RWPE1 (cell line): ENCODE measurements at regions not wholly inside any gene's neighbourhood (a gene's known extent, or its start where the extent isn't known, plus 50 kb on each side); places are given as distances from the start of the nearest gene placed in this dataset.
A peak's percentile ranks its signal among the peaks of the same experiment; 100 is the strongest.

Source experiments
- CTCF ChIA-PET: fragments of 350-600 bp; sonication (Branson Sonifier 250); formaldehyde crosslinking; extraction: SDS; loops from one replicate; lab custom pipeline; 2021; lab: Yijun Ruan, JAX
- POLR2A ChIA-PET: fragments of 400-600 bp; formaldehyde crosslinking; extraction: SDS; loops from one replicate; lab custom pipeline; 2020; ENCODE audit warnings: antibody characterized with exemption; ENCODE audit not compliant: low non-redundant PET; lab: Yijun Ruan, JAX
- DNase-seq: peaks from one replicate; pipeline ENCODE4 v3.0.0; 2012; ENCODE audit warnings: low spot score
- H3K27ac ChIP-seq: fragments of 450-650 bp; 2 replicates; pipeline ENCODE4 v1.5.1; 2017
- TF ChIP-seq, protein P1 (sequence below): fragments of 450-650 bp; conservative IDR thresholded peaks from 2 replicates; pipeline ENCODE4 v1.5.1; 2017; ENCODE audit warnings: low read depth, mild to moderate bottlenecking

DNA sequence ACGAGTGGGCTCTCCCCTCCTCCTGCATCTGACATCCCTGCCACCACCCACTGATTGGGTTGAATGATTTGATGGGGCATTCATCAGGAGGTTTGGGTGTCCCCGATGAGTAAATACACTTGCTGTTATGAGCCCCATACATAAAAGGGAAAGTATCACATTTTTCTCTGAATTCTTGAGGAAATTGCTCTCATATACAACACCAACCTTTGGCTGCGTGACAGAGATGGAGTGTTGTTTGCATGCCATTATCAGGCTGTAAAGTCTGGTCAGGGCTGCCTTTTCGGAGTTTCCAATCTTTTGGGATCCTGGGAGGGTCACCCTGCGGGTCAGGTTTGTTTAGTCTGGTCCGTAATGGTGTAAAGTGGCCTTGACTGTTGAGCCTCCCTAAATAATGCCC, 227.9 kb upstream of the SPRED2 start:
- DNase-seq: no peak
- CTCF ChIA-PET: interaction anchor here (0.6 kb wide), 1 partner anchor 1610 kb away, joined by 3 read pairs; no protein-coding TSS in a partner anchor

DNA sequence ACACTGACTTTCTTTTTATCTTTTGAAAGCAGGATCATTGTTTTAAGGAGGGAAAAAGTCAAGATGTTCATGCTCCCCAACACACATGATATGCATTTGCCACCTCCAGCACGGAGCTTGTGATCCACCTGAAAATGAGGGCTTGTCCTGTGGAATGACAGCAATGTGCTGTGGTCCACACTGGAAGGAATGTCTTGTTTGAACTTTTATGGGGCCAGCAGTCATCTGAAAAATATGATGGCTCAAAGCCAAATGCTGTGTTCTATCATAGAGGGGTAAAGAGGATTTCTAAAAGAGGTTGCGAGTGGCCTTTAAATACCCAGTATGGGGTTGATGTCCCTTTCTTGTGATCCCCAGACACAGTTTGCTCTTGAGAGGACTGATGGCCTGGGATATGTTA, 226.5 kb upstream of the SPRED2 start:
- TF ChIP-seq, protein P1, sequence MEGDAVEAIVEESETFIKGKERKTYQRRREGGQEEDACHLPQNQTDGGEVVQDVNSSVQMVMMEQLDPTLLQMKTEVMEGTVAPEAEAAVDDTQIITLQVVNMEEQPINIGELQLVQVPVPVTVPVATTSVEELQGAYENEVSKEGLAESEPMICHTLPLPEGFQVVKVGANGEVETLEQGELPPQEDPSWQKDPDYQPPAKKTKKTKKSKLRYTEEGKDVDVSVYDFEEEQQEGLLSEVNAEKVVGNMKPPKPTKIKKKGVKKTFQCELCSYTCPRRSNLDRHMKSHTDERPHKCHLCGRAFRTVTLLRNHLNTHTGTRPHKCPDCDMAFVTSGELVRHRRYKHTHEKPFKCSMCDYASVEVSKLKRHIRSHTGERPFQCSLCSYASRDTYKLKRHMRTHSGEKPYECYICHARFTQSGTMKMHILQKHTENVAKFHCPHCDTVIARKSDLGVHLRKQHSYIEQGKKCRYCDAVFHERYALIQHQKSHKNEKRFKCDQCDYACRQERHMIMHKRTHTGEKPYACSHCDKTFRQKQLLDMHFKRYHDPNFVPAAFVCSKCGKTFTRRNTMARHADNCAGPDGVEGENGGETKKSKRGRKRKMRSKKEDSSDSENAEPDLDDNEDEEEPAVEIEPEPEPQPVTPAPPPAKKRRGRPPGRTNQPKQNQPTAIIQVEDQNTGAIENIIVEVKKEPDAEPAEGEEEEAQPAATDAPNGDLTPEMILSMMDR: no peak
- DNase-seq: peak; percentile 18
- CTCF ChIA-PET: no interaction called here
- POLR2A ChIA-PET: interaction anchor here (0.6 kb wide), 1 partner anchor 133 kb away, joined by 4 read pairs; no protein-coding TSS in a partner anchor
- H3K27ac ChIP-seq: no peak overlapping the region

More for the DNA sequence above, 227.9 kb upstream of the SPRED2 start:
- no peak overlapping the region for H3K27ac ChIP-seq
- POLR2A ChIA-PET: no interaction called here
- TF ChIP-seq, protein P1: no peak

DNA sequence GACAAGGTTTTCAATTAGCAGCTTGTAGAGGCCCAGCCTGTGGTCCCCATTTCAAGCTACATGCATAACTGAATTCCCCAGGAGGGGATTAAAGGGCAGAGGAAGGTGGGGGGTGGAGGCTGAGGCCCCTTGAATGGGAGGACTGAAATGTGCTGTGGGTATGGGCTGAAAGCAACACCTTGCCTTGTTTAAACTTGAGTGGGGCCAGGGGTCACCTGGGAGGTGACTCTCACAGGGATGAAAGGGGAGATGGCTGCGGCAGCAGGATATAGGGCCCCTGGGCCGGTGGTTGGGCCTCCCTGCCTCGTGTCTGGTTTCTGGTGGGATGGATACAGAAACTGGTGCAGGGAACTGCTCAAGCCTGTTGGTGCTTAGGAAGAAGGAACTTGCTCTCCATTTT, 225.9 kb upstream of the SPRED2 start:
- POLR2A ChIA-PET: interaction anchor here (0.6 kb wide), 1 partner anchor 133 kb away, joined by 4 read pairs; no protein-coding TSS in a partner anchor
- TF ChIP-seq, protein P1: no peak
- no peak overlapping the region for H3K27ac ChIP-seq
- CTCF ChIA-PET: no interaction called here
- no peak for DNase-seq

DNA sequence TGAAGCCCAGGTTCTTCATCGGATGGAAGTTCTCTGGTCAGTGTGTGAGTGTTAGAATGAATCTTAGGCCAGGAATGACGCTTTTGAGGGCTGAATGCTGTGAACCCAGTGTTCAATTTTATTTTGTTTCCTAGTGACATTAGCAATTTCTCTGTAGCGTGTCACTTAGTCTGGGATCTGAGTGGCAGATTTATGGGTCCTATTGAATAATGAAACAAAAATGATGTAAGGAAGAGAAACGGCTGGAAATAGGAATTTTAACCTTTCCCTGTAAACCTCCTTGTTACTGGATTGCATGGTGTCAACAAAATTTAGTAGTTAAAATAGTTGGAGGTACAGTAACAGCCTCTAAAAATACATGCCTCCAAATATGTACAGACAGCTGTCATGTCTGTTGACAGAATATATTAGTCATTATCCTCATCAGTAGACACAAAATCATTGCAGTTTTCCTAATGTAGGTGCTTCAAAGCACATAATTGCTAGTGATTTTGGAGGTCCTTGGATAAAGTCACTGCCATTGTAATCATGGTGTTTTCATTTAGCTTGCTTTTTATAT, 223.8 kb upstream of the SPRED2 start:
- DNase-seq: no peak
- ChIA-PET CTCF (interaction anchor here (0.6 kb wide), 1 partner anchor 20 kb away, joined by 3 read pairs; no protein-coding TSS in a partner anchor), POLR2A (no interaction called here)
- no peak overlapping the region for H3K27ac ChIP-seq
- TF ChIP-seq, protein P1: no peak

DNA sequence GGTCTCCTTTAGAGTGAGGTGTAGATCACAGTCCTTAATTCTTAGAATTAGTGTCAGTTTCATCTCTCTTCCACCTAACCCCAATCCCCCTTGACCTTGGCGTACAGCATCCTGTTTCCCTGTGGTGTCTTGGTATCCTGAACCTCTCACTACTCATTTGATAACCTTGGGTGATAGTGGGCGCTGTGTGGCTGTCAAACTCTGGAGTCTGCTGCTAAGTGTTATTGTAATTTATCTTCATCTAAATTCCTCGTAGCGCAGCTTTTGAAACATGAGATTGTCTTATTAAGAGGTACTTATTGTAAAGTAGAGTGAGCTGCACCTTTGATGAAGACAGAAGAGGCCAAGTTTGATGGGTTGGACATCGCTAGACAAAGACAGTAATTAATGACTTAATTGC, 222.6 kb upstream of the SPRED2 start:
- ChIA-PET POLR2A (no interaction called here), CTCF (no interaction called here)
- H3K27ac ChIP-seq: no peak overlapping the region
- DNase-seq: no peak
- TF ChIP-seq, protein P1: no peak

DNA sequence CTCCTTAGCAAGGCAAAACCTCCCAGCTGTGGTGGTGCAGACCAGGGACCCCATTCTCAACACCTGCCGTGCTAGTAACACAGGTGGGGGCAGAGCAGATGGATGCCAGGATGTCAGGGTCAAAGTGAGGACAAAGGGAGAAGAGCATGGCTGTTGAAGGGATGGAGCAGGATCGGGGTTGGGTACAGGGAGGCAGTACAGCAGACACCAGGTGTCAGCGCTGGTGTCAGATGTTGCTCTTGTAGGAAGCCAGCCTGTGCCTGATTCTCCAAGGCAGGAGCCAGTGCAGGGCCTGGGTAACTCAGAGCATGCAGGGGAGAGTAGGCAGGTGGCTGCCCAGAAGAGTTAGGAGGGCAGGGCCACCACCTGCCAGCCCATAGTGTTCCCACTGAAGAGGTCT, 222.1 kb upstream of the SPRED2 start:
- CTCF ChIA-PET: no interaction called here
- POLR2A ChIA-PET: no interaction called here
- H3K27ac ChIP-seq: no peak overlapping the region
- TF ChIP-seq, protein P1: no peak
- DNase-seq: no peak
